Neural cell (in vitro differentiated cells): ENCODE measurements at regions not wholly inside any gene's neighbourhood (a gene's known extent, or its start where the extent isn't known, plus 50 kb on each side); places are given as distances from the start of the nearest gene placed in this dataset.

Source experiments
- H2AFZ ChIP-seq: fragments of 200-600, 300-800 bp; sonication (generic), shearing (Covaris generic); 2 replicates; pipeline ENCODE4 v1.6.0; 2014; ENCODE audit warnings: low read depth, mild to moderate bottlenecking, antibody characterized with exemption, low read length, moderate library complexity
- H3F3A ChIP-seq: fragments of 200-600 bp; shearing (Covaris generic); 2 replicates; pipeline ENCODE4 v1.6.1; 2016; ENCODE audit warnings: mild to moderate bottlenecking, moderate library complexity, mixed read lengths, antibody characterized with exemption, low read length; ENCODE audit not compliant: insufficient read depth, poor library complexity, severe bottlenecking
- H3K27ac ChIP-seq: fragments of 200-600, 300-800 bp; sonication (generic), shearing (Covaris generic); 2 replicates; pipeline ENCODE4 v1.5.1; 2014; ENCODE audit warnings: mild to moderate bottlenecking, low read length, moderate library complexity
- H3K27me3 ChIP-seq: fragments of 300-800, 200-600 bp; sonication (generic), shearing (Covaris generic); 2 replicates; pipeline ENCODE4 v1.6.0; 2014; ENCODE audit warnings: mild to moderate bottlenecking, low read depth, low read length, moderate library complexity; ENCODE audit not compliant: insufficient read depth
- H3K36me3 ChIP-seq: fragments of 300-800, 200-600 bp; sonication (generic), shearing (Covaris generic); 2 replicates; pipeline ENCODE4 v1.5.1; 2014; ENCODE audit warnings: mild to moderate bottlenecking, antibody characterized with exemption, low read length, moderate library complexity; ENCODE audit not compliant: insufficient read depth
- H3K4me2 ChIP-seq: fragments of 300-800, 200-600 bp; sonication (generic), shearing (Covaris generic); 2 replicates; pipeline ENCODE4 v1.6.0; 2014; ENCODE audit warnings: mild to moderate bottlenecking, low read length
- H3K4me3 ChIP-seq: fragments of 300-800, 200-600 bp; sonication (generic), shearing (Covaris generic); 2 replicates; pipeline ENCODE4 v1.5.1; 2014; ENCODE audit warnings: mild to moderate bottlenecking, low read length, moderate library complexity
- H3K79me2 ChIP-seq: fragments of 200-600 bp; shearing (Covaris generic); replicated peaks from 2 replicates; pipeline ENCODE4 v1.6.0; 2014; ENCODE audit warnings: mild to moderate bottlenecking, low read length, moderate library complexity; ENCODE audit not compliant: insufficient read depth
- H3K9ac ChIP-seq: fragments of 300-800, 200-600 bp; sonication (generic), shearing (Covaris generic); 2 replicates; pipeline ENCODE4 v1.6.1; 2016; ENCODE audit warnings: mild to moderate bottlenecking, low read length, mixed read lengths
- H3K9me2 ChIP-seq: fragments of 200-600 bp; shearing (Covaris generic); 2 replicates; pipeline ENCODE4 v1.6.1; 2016; ENCODE audit warnings: mild to moderate bottlenecking, low read length, mixed read lengths; ENCODE audit not compliant: insufficient read depth
- H3K9me3 ChIP-seq: fragments of 200-600, 300-800 bp; sonication (generic), shearing (Covaris generic); 2 replicates; pipeline ENCODE4 v1.6.1; 2016; ENCODE audit warnings: mild to moderate bottlenecking, mixed run types, low read length, moderate library complexity, mixed read lengths
- H4K20me1 ChIP-seq: fragments of 200-600 bp; shearing (Covaris generic); 2 replicates; pipeline ENCODE4 v1.6.1; 2016; ENCODE audit warnings: mild to moderate bottlenecking, mixed run types; ENCODE audit not compliant: insufficient read depth
- CTCF ChIP-seq: fragments of 450-650 bp; IDR thresholded peaks from 2 replicates; pipeline ENCODE4 v1.5.1; 2014; ENCODE audit warnings: antibody characterized with exemption, mild to moderate bottlenecking, moderate library complexity; ENCODE audit not compliant: poor library complexity, severe bottlenecking
- EP300 ChIP-seq: fragments of 450-650 bp; conservative IDR thresholded peaks from 2 replicates; pipeline ENCODE4 v1.6.1; 2014; ENCODE audit warnings: antibody characterized with exemption, mild to moderate bottlenecking, moderate library complexity; ENCODE audit not compliant: poor library complexity, severe bottlenecking
- EZH2 ChIP-seq: fragments of 200-600, 300-800 bp; shearing (Covaris generic), sonication (generic); IDR thresholded peaks from 2 replicates; pipeline ENCODE4 v1.6.1; 2014; ENCODE audit warnings: antibody characterized with exemption, low read length, borderline replicate concordance, mild to moderate bottlenecking; ENCODE audit not compliant: insufficient read depth, poor library complexity, severe bottlenecking
- MXI1 ChIP-seq: fragments of 450-650 bp; conservative IDR thresholded peaks from 2 replicates; pipeline ENCODE4 v1.6.1; 2014; ENCODE audit warnings: antibody characterized with exemption, mild to moderate bottlenecking; ENCODE audit not compliant: poor library complexity, severe bottlenecking
- REST ChIP-seq: IDR thresholded peaks from 2 replicates; pipeline ENCODE4 v1.6.1; 2012; ENCODE audit warnings: borderline replicate concordance
- SMC3 ChIP-seq: fragments of 450-650 bp; conservative IDR thresholded peaks from 2 replicates; pipeline ENCODE4 v1.6.1; 2014; ENCODE audit warnings: antibody characterized with exemption, mild to moderate bottlenecking, moderate library complexity; ENCODE audit not compliant: poor library complexity

- no peaks in the 10 kb centered on the region for H3K27me3 ChIP-seq
- no peak overlapping the region for H3K4me2 ChIP-seq
- no peaks in the 10 kb centered on the region for H4K20me1 ChIP-seq
- H3K4me3 ChIP-seq: no peak overlapping the region
- H3K9ac ChIP-seq: no peak overlapping the region
- H3F3A ChIP-seq: no peaks in the 10 kb centered on the region
- H3K9me3 ChIP-seq: no peaks in the 10 kb centered on the region
- H3K9me2 ChIP-seq: no peaks in the 10 kb centered on the region
- H2AFZ ChIP-seq: no peak overlapping the region
- no peak overlapping the region for H3K27ac ChIP-seq
- H3K79me2 ChIP-seq: no peaks in the 10 kb centered on the region
- TF ChIP-seq MXI1 (no peak), SMC3 (no peak), REST (no peak)
- no peaks in the 10 kb centered on the region for H3K36me3 ChIP-seq
Measured at GRCh38 chr13:64725492-64725891, 2504.6 kb downstream of the PCDH9 start.

GRCh38 chr13:64723724-64724123 is 2506.4 kb downstream of the PCDH9 start:
- Histone ChIP-seq H2AFZ (no peak overlapping the region), H3K9me3 (no peaks in the 10 kb centered on the region), H3K27ac (no peak overlapping the region), H3K4me2 (no peak overlapping the region), H3K9ac (no peak overlapping the region), H4K20me1 (no peaks in the 10 kb centered on the region), H3F3A (no peaks in the 10 kb centered on the region), H3K27me3 (no peaks in the 10 kb centered on the region), H3K79me2 (no peaks in the 10 kb centered on the region), H3K9me2 (no peaks in the 10 kb centered on the region), H3K4me3 (no peak overlapping the region), H3K36me3 (no peaks in the 10 kb centered on the region)
- TF ChIP-seq EP300: no peak
- TF ChIP-seq EZH2: no peak

GRCh38 chr13:64718116-64718515 is 2512.0 kb downstream of the PCDH9 start:
- Histone ChIP-seq H3K9ac (no peak overlapping the region), H3F3A (no peaks in the 10 kb centered on the region)
- no peak for TF ChIP-seq MXI1
- no peak for TF ChIP-seq CTCF
- no peak for TF ChIP-seq EP300

More at GRCh38 chr13:64718116-64718515, 2512.0 kb downstream of the PCDH9 start:
- no peak overlapping the region for H3K4me3 ChIP-seq
- no peaks in the 10 kb centered on the region for H3K36me3 ChIP-seq
- H3K9me3 ChIP-seq: no peaks in the 10 kb centered on the region
- no peaks in the 10 kb centered on the region for H4K20me1 ChIP-seq
- no peaks in the 10 kb centered on the region for H3K27me3 ChIP-seq
- no peaks in the 10 kb centered on the region for H3K9me2 ChIP-seq
- no peak overlapping the region for H3K4me2 ChIP-seq
- H2AFZ ChIP-seq: no peak overlapping the region
- no peaks in the 10 kb centered on the region for H3K79me2 ChIP-seq
- H3K27ac ChIP-seq: no peak overlapping the region
